Heart right ventricle (tissue), 16 donors: ENCODE measurements at regions not wholly inside any gene's neighbourhood (a gene's known extent, or its start where the extent isn't known, plus 50 kb on each side); places are given as distances from the start of the nearest gene placed in this dataset.

ENCODE experiments used
- ATAC-seq, 8 donors: fragments of 200-7000 bp; cut with Tn5 transposase; one replicate each; pipeline ENCODE4 v1.9.1; 2020; ENCODE audit warnings: mild to moderate bottlenecking in 8 of 8, moderate library complexity in 8 of 8, moderate number of reproducible peaks in 1 of 8
- DNase-seq, 2 donors: peaks; one replicate each; pipeline ENCODE4 v3.0.0-alpha.2; 2020
- H3K27ac ChIP-seq, 10 donors: fragments of 200-600 bp; sonication (generic) in 2 of 10; one replicate each; pipeline versions ENCODE4 v1.5.0 to v1.8.0; 2020 to 2022; ENCODE audit warnings: mild to moderate bottlenecking in 3 of 10
- H3K27me3 ChIP-seq, 7 donors: fragments of 200-600 bp; one replicate each; pipeline ENCODE4 v1.8.0; 2021 to 2022; ENCODE audit warnings: mild to moderate bottlenecking in 2 of 7
- H3K36me3 ChIP-seq, 9 donors: fragments of 200-600 bp; sonication (generic) in 1 of 9; one replicate each; pipeline versions ENCODE4 v1.5.0 to v1.8.0; 2020 to 2022; ENCODE audit warnings: mild to moderate bottlenecking in 2 of 9
- H3K4me1 ChIP-seq, 9 donors: fragments of 200-600 bp; sonication (generic) in 1 of 9; one replicate each; pipeline versions ENCODE4 v1.5.0 to v1.8.0; 2020 to 2022; ENCODE audit warnings: mild to moderate bottlenecking in 4 of 9
- H3K4me3 ChIP-seq, 10 donors: fragments of 200-600 bp; sonication (generic) in 2 of 10; one replicate each; pipeline versions ENCODE4 v1.5.0 to v1.8.0; 2020 to 2022; ENCODE audit warnings: mild to moderate bottlenecking in 7 of 10, moderate library complexity in 2 of 10
- H3K9me3 ChIP-seq, 11 donors: fragments of 200-600 bp in 10 of 11; sonication (generic) in 2 of 11; one replicate each; pipeline versions ENCODE4 v1.5.0 to v1.8.0; 2013 to 2022; ENCODE audit warnings: mild to moderate bottlenecking in 2 of 11, control low read depth in 1 of 11, moderate library complexity in 1 of 11
- WGBS, 2 donors: extraction: QIAGEN DNeasy Blood & Tissue Kit; methylation state at CpG; one replicate each; pipeline ENCODE4 v1.1.7; 2013; ENCODE audit warnings: inconsistent platforms in 1 of 2; 5-methylcytosine and 5-hydroxymethylcytosine counted together
- intact Hi-C, 10 donors: fragments of 100-400 bp; cut with DNase I; formaldehyde crosslinking; loops; one replicate each; pipeline versions ENCODE4 v1.11.1 to v1.14.2; 2022
- TF ChIP-seq, protein P1 (sequence below), 9 donors: fragments of 200-600 bp; sonication (generic) in 2 of 9; IDR thresholded peaks; one replicate each; pipeline versions ENCODE4 v1.5.0 to v1.8.0; 2021 to 2022; ENCODE audit warnings: antibody characterized with exemption in 9 of 9, mild to moderate bottlenecking in 5 of 9, moderate library complexity in 1 of 9
- donor health status: Arrhythmogenic right ventricular cardiomyopathy.
- donor health status: ischemic (EF 13 %, LVEDD 7.1; RV severe dilation, severe dysfunction).
- donor health status: healthy with polysubstance abuse.
- donor health status: DM: no; HTN: yes; CAD: no.
- donor health status: DM: no; HTN: no; CAD: no.
- donor health status: ischemic (EF 25% LVEDD 6.9; RV normal size, moderate dysfunction).
- donor health status: ischemic (EF 25% LVEDD 5.7; RV mildly dilated, moderate dysfunction).
- donor health status: healthy.
- donor health status: DM: yes; HTN: yes; CAD: no.
- donor health status: Ischemic cardiomyopathy.
- donor health status: ischemic (EF 35%, LVEDD 5.7; RV mildly dilated, moderate dysfunction).
- donor health status: nonischemic (EF 11% LVEDD 7.7; RV severe dilation, severe dysfunction).
- donor health status: DM: yes; HTN: yes; CAD: no.
- donor health status: PGD.
- donor health status: ischemic (EF 29% LVEDD 5.4; RV normal size, mild dysfunction).
- donor health status: nonischemic (EF 23%, LVEDD 6.1; RV moderate dilation, normal function).

DNA sequence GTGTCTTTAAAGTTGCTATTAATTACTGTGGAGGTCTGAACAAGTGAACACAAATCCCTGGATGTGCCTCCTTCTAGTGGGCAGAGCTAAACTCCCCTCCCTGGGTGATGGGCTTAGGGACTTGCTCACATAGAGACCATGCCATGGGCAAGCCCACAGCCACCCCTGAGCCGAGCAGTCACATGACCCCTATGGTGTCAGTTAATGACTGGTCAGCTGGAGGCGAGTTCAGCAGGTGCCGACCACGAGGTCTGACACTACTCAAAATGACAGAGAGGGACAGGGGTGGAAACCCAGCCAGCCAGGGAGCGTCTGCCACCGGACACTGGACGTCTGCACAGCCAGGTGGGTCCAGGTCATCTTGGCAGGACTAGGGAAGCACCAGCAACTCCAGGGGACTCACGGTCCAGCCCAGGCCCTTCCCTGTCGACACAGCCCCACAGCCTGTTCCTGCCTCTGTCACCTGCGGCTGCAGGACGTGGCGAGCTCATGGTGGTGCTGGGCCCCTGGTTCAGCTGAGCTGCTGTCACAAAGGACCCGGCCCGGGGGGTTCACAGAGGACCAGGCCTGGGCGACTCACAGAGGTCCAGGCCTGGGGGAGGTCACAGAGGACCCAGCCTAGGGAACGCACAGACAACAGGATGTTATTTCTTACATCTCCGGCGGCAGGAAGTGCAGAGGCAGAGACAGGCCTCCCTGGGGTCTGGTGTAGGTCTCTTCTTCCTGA is 135.0 kb downstream of the BRD1 start:
- intact Hi-C loops, result no loop called here
- ATAC-seq (no peak), DNase-seq (no peak)
- H3K27ac ChIP-seq, result no peak overlapping the region
- H3K4me1 ChIP-seq, result no peaks in the 10 kb centered on the region
- H3K27me3 ChIP-seq, result peaks cover 3 to 28% (median 21%) of the 10 kb centered on the region in 7 donors
- H3K9me3 ChIP-seq, result peaks cover 0 to 31% (median 11%) of the 10 kb centered on the region in 11 donors
- no peak overlapping the region for H3K4me3 ChIP-seq
- H3K36me3 ChIP-seq, result no peaks in the 10 kb centered on the region
- TF ChIP-seq, protein P1, sequence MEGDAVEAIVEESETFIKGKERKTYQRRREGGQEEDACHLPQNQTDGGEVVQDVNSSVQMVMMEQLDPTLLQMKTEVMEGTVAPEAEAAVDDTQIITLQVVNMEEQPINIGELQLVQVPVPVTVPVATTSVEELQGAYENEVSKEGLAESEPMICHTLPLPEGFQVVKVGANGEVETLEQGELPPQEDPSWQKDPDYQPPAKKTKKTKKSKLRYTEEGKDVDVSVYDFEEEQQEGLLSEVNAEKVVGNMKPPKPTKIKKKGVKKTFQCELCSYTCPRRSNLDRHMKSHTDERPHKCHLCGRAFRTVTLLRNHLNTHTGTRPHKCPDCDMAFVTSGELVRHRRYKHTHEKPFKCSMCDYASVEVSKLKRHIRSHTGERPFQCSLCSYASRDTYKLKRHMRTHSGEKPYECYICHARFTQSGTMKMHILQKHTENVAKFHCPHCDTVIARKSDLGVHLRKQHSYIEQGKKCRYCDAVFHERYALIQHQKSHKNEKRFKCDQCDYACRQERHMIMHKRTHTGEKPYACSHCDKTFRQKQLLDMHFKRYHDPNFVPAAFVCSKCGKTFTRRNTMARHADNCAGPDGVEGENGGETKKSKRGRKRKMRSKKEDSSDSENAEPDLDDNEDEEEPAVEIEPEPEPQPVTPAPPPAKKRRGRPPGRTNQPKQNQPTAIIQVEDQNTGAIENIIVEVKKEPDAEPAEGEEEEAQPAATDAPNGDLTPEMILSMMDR (IDR thresholded peaks at IDR 0.05), result no peak
- 74 to 77% methylated on average over 18 of the region's 18 CpGs for WGBS, 2 donors

DNA sequence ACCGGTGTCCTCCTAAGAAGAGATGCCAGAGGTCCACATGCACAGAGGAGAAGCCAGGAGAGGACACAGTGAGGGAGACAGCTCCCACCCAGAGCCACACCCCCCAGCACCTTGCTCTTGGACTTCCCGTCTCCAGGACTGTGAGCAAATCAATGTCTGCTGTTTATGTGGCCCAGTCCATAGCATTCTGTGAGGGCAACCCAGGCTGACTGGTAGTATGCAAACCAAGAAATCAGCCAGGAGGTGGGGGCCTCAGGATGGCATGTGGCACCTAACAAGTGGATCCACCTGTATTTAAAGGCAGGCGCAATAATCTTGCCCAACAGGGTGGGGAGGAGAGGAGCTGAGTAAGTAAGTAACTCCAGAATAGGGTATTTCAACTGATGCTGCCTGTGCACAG is 136.4 kb downstream of the BRD1 start:
- Histone ChIP-seq H3K27ac (no peak overlapping the region), H3K4me1 (no peaks in the 10 kb centered on the region), H3K9me3 (peaks cover 0 to 17% (median 0%) of the 10 kb centered on the region in 11 donors), H3K4me3 (no peak overlapping the region), H3K36me3 (no peaks in the 10 kb centered on the region), H3K27me3 (peaks cover 3 to 35% (median 33%) of the 10 kb centered on the region in 7 donors)
- no peak for ATAC-seq
- 79 to 96% methylated on average over 3 of the region's 3 CpGs for WGBS, 2 donors
- DNase-seq, result no peak
- TF ChIP-seq, protein P1 (IDR thresholded peaks at IDR 0.05), result no peak
- intact Hi-C loops, result no loop called here

DNA sequence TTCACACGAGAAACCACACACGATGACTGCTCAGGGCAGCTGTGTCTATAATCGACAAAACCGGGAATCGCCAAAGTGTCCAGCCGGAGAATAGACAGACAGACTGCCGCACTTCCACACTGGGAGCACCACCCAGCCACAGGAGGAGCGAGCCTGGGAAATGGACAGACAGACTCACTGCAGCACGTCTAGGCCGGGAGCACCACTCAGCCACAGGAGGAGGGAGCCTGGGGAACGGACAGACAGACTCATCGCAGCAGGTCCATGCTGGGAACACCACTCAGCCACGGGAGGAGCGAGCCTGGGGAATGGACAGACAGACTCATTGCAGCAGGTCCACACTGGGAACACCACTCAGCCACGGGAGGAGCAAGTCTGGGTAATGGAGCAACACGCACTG is 137.2 kb downstream of the BRD1 start:
- Histone ChIP-seq H3K4me3 (no peak overlapping the region), H3K4me1 (no peaks in the 10 kb centered on the region), H3K36me3 (no peaks in the 10 kb centered on the region), H3K9me3 (peaks cover 0 to 12% (median 0%) of the 10 kb centered on the region in 11 donors), H3K27ac (no peak overlapping the region), H3K27me3 (peaks cover 3 to 42% (median 33%) of the 10 kb centered on the region in 7 donors)
- DNase-seq (no peak), ATAC-seq (peak in 1 of 8 donors; percentile 8)
- intact Hi-C loops, result no loop called here
- TF ChIP-seq, protein P1 (IDR thresholded peaks at IDR 0.05), result no peak
- WGBS, 2 donors, result 85 to 90% methylated on average over 16 of the region's 16 CpGs

DNA sequence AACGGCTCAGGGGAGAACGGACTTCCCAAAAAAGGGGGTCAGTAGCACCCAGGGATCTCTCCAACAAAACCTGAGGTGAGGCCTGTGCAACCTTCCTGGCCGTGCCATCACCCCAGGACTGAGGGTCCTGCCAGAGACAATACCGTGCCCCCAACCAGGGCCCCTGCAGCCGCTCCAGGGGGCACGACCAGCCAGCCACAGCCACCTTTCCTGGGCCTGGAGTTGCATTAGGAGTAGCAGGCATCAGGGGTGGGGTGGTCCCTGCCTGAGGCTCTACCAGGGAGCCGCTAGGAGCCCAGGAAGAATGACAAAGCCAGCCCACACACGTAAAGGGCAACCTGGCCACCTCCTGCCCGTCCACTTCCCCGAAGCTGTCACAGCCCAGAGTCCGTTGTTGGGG is 137.8 kb downstream of the BRD1 start:
- 73 to 79% methylated on average over 11 of the region's 11 CpGs for WGBS, 2 donors
- H3K9me3 ChIP-seq, result peaks cover 0 to 12% (median 0%) of the 10 kb centered on the region in 11 donors
- H3K27ac ChIP-seq, result no peak overlapping the region
- DNase-seq (no peak), ATAC-seq (no peak)
- TF ChIP-seq, protein P1 (IDR thresholded peaks at IDR 0.05), result no peak
- H3K36me3 ChIP-seq, result no peaks in the 10 kb centered on the region
- no peak overlapping the region for H3K4me3 ChIP-seq
- no peaks in the 10 kb centered on the region for H3K4me1 ChIP-seq
- intact Hi-C loops, result no loop called here
- peaks cover 3 to 44% (median 37%) of the 10 kb centered on the region in 7 donors for H3K27me3 ChIP-seq
